NCI-H2107 treated with DMSO at 0.1 percent for 48 hours (cell line): ENCODE measurements at regions not wholly inside any gene's neighbourhood (a gene's known extent, or its start where the extent isn't known, plus 50 kb on each side); places are given as distances from the start of the nearest gene placed in this dataset.
A peak's percentile ranks its signal among the peaks of the same experiment; 100 is the strongest.

Experiments
- DNase-seq: peaks from one replicate; lab custom pipeline; 2025; ENCODE audit not compliant: unreplicated experiment; lab: John Stamatoyannopoulos, UW

DNA sequence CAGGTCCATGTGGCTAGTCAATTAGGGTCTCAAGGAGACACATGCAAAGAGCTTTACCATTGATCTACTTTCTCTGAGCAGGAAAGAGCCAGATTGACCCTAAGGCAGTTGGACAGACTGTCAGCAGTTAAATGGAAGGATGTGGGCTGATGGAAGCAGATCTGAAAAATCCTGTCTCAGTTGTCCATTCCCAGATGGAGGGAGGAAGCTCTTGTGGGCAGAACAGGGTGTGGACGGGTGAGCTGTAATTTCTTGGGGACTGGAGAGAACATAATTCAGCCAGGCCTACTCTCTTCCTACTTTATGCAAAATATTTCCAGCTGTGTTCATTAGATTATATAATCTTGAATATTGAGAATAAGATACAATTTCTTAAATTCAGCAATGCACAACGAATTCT, 163.6 kb downstream of the GNAT3 start:
- no peak for DNase-seq

GRCh38 chr7:80347173-80347572, 164.7 kb downstream of the GNAT3 start:
- DNase-seq, result no peak

DNA sequence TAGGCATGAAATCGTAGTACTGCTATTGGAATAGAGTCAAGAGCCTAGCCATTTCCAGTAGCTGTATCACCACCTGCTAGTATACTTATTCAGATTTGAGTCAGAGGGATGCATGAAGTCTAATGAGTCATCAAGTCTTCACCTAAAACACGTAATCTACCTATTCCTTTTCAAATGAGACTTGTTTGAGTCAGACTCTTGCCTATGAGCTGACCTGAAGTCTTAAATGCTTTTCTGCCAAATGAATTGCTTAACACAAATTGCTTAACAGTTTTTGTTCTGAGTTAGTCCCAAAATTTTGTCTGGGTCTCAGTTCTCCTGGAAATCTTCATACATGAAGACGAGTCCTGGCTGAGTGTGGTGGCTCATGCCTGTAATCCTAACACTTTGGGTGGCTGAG, 165.2 kb downstream of the GNAT3 start:
- DNase-seq, result no peak

GRCh38 chr7:80335511-80336231, 176.2 kb downstream of the GNAT3 start:
- DNase-seq, result peak; percentile 35

GRCh38 chr7:80334908-80335307, 177.0 kb downstream of the GNAT3 start:
- no peak for DNase-seq

- no peak for DNase-seq
Observed at GRCh38 chr7:80334196-80334595, 177.7 kb downstream of the GNAT3 start.

GRCh38 chr7:80333040-80333439, 178.8 kb downstream of the GNAT3 start:
- DNase-seq, result no peak

DNA sequence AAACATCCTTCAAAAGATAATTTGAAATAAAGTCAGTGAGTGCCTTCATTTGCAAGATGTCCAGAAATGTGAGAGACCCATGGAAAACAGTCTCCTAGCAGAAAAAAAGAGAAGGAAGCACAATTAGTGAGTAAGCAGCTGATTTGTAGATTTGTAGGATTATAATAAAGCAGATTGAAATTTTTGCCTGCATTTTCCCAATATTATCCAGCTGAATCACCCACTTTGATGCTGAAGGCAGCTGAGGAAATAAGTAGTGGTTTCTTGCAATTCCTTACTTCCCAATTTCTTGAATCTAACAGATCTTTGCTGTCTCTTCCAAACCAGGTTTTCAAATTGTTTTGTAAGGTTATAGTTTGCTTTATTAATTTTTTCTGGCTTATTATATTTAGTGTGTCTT, 181.4 kb downstream of the GNAT3 start:
- DNase-seq, result no peak

DNA sequence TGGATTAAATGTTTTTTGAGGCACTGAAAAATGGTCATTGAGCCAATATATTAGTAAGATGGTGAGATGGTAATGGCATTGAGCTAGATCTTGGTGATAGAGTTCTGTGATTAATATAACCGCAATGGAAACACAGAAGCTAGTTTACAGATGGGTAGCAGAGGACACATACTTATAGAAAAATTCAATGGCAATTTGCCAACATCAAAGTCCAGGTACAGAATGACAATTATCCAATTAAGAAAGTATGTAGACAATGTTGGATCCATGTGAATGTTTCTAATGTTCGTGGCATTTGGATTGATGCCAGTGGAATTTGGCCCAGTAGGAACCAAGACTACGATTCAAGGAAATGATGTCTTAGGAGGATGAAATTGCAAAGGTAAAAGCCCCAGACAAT, 187.8 kb downstream of the GNAT3 start:
- no peak for DNase-seq

DNA sequence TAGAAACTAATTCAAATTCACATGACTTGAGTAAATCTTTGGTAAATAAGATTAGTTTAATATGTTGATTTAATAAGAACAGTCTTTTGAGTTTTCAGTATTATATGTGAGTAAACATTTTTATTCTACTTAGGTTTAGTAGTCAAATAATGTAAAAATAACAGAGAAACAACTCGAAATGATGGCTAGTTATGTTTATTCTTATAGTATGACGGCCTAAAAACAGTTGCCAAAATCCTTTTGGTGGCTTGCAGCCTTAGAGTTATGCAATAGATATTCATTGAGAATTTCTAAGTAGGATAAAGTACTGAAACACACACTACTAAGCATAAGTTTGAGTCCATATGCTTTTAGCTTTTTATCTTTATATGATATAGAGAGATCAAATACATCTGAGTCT, 184.8 kb downstream of the GNAI1 start:
- DNase-seq, result no peak

- DNase-seq, result no peak
Observed at GRCh38 chr7:80318081-80318480, 183.4 kb downstream of the GNAI1 start.

DNA sequence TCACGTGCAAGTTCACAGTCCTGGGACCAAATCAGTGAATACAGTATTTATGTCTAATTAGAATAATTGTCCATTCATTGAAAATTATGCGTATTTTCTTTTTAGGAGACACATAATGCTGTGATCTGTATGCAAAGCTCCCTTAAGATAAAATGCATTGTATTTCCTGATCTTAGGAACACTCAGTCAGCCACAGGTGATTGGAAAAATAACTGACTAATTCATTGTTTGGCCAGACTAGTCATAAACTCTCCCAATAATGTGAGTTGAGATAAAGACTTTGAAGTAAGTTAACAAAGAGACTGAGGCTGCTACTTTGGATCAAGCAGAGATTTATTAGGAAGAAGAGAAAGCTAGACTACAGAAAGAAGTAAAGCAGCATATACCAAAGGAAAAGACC, 182.2 kb downstream of the GNAI1 start:
- DNase-seq, result no peak

DNA sequence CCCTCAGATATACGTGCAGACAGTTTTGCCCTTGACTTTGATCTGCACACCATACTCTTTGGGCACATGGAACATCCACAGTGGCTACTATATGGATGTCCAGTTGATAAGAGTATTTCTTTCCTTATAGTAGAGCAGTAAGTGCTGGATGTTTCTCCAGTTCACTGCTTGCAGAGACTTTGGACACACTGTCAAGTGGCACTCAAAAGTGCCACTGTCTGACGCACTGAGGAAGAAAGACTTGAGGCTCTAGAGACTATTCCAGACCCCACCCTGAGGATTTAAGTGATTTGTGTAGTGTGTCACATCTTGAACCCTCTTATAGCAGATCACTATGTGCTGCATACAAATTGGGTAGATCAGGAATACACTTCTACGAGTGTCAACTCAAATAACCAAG, 179.1 kb downstream of the GNAI1 start:
- no peak for DNase-seq

GRCh38 chr7:80313067-80313626, 178.5 kb downstream of the GNAI1 start:
- no peak for DNase-seq

DNA sequence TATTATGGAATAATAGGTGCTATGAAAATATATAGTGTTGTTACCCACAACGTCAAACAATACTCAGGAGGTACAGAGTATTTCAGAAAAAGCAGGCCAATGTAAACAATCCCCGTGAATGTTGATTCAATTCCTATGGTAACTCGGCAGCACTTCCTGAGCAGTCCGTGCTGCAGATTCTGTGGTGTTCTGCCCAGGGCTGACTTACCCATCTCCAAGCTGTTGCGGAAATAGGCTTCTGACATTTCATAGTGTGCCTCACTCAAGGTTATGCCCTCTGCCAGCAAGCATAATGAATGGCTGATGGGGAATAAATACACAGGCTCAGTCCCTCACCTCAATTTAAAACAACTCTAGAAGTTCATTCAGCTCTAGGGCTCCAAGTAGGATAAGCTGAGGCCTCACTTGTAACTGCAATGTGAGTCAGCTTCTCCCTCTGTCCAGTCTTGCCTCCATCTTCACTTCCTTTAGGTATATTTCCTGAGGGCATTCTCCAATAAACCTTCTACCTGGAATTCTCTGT, 177.6 kb downstream of the GNAI1 start:
- no peak for DNase-seq

DNA sequence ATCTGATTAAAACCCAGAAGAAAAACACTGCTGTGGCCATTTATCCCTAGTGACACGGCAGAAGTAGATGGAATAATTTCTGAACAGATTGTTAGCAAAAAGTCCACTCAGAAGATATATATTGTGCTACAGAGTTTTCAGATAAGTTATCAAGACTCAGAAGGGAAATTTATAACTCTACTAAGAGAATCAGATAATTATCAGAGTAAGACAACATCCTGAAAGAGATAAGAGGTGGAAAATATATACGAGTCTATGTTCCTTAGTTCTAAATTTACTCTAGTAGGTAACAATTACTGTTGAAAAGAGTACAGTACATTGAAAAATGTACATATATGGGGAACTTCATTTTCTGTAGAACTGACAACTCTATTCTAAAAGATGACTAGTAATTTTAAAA, 176.7 kb downstream of the GNAI1 start:
- no peak for DNase-seq

- no peak for DNase-seq
Observed at GRCh38 chr7:80309971-80310549, 175.4 kb downstream of the GNAI1 start.

- no peak for DNase-seq
Observed at GRCh38 chr7:80309377-80309776, 174.7 kb downstream of the GNAI1 start.

DNA sequence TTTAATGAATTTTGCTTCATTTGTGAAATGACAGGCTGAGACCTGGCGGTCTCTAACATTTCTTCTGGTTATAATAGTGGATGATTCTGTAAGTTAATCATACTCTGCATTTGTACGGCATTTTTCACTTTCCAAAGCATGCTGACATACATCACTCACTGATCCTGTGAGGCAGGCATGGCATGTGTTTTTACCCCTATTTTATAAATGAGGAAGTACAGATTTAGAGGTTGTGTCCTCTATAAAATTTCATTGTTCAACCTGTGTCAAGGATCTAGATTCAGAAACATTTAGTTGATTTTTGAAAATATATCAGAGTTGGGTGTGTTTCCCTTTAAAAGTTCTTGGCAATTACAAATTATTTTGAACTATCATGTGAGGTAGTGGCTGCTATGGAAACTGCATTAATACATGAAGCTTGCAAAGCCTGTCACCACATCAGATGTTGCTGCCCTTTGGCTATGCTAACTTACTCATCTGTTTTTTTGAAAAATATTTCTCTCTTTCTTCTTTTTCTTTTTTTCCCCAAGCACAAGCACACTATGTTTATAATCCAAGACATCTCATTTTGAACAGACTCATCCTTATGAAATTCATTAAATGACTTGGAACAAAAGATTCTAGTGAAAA, 172.7 kb downstream of the GNAI1 start:
- no peak for DNase-seq

DNA sequence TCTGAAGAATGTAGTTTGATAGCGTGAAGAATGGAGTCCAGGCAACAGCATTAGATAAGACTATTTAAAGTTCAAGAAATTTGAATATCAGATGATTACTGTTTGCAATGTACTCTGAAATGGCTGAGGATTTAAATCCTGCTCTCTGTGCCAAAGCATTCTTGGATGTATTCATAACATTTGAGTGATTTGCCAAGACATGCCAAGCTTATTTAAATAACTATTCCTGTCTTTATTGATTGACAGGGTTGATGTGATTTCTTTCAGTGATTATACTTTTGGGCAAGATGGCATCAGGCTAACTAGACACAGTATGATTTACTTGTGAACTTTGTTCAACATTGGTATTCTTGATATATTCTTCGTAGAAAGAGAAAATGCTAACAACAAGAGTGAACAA, 168.7 kb downstream of the GNAI1 start:
- no peak for DNase-seq

GRCh38 chr7:80302636-80303035, 168.0 kb downstream of the GNAI1 start:
- DNase-seq, result no peak

GRCh38 chr7:80302078-80302477, 167.4 kb downstream of the GNAI1 start:
- DNase-seq, result no peak
